Osteoblast (primary cell): ENCODE measurements at regions not wholly inside any gene's neighbourhood (a gene's known extent, or its start where the extent isn't known, plus 50 kb on each side); places are given as distances from the start of the nearest gene placed in this dataset.

Experiments used
- DNase-seq: peaks from one replicate; pipeline ENCODE4 v3.0.0; 2011; ENCODE audit warnings: low spot score, mixed read lengths; ENCODE audit not compliant: insufficient read length; ENCODE audit errors: missing footprints
- H2AFZ ChIP-seq: 2 replicates; pipeline ENCODE4 v1.6.0; 2011; ENCODE audit warnings: mild to moderate bottlenecking, low read length
- H3K27ac ChIP-seq: 2 replicates; pipeline ENCODE4 v1.5.1; 2011; ENCODE audit warnings: mild to moderate bottlenecking, low read depth, low read length, moderate library complexity
- H3K27me3 ChIP-seq: 2 replicates; pipeline ENCODE4 v1.6.0; 2012; ENCODE audit warnings: mild to moderate bottlenecking, control low read depth, inconsistent platforms, low read length, moderate library complexity; ENCODE audit not compliant: insufficient read depth
- H3K36me3 ChIP-seq: 2 replicates; pipeline ENCODE4 v1.5.1; 2011; ENCODE audit warnings: mild to moderate bottlenecking, low read length, control low read depth, moderate library complexity; ENCODE audit not compliant: insufficient read depth
- H3K4me1 ChIP-seq: 2 replicates; pipeline ENCODE4 v1.5.1; 2011; ENCODE audit warnings: mild to moderate bottlenecking, low read length, control low read depth, moderate library complexity; ENCODE audit not compliant: insufficient read depth
- H3K4me2 ChIP-seq: 2 replicates; pipeline ENCODE4 v1.6.0; 2011; ENCODE audit warnings: mild to moderate bottlenecking, low read length; ENCODE audit not compliant: insufficient read depth
- H3K4me3 ChIP-seq: fragments of 200-600 bp; sonication (generic); 3 replicates; pipeline ENCODE4 v1.5.1; 2012; ENCODE audit warnings: mild to moderate bottlenecking, low read length, inconsistent platforms; ENCODE audit not compliant: insufficient read depth
- H3K79me2 ChIP-seq: 2 replicates; pipeline ENCODE4 v1.6.0; 2012; ENCODE audit warnings: mild to moderate bottlenecking, low read length, control low read depth, inconsistent platforms; ENCODE audit not compliant: insufficient read depth
- H3K9me3 ChIP-seq: 2 replicates; pipeline ENCODE4 v1.5.1; 2011; ENCODE audit warnings: low read depth, low read length, control low read depth
- H4K20me1 ChIP-seq: 2 replicates; pipeline ENCODE4 v1.6.0; 2012; ENCODE audit warnings: mild to moderate bottlenecking, low read length, control low read depth; ENCODE audit not compliant: insufficient read depth
- TF ChIP-seq, protein P1 (sequence below): IDR thresholded peaks from 2 replicates; pipeline ENCODE4 v1.5.1; 2011; ENCODE audit warnings: mild to moderate bottlenecking, low read depth, low read length, moderate library complexity; ENCODE audit errors: extremely low read depth

DNA sequence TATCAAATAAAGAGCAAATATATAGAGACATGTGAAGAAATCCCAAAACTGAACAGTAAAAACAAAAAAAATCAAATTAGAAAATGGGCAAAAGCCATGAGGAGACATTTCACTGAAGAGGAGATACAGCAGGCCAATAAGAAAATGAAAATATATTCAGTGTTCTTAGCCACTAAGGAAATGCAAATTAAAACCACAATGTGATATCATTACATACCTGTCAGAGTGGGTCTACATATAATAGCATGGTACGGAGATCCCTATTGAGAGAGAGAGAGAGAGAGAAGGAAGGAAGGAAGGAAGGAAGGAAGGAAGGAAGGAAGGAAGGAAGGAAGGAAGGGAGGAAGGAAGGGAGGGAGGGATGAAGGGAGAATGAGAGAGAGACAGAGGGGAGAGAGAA lies 707.0 kb upstream of the ACTRT1 start:
- H3K4me1 ChIP-seq, result no peaks in the 10 kb centered on the region
- DNase-seq, result no peak
- H2AFZ ChIP-seq, result no peak overlapping the region
- H3K36me3 ChIP-seq, result no peaks in the 10 kb centered on the region
- TF ChIP-seq, protein P1, sequence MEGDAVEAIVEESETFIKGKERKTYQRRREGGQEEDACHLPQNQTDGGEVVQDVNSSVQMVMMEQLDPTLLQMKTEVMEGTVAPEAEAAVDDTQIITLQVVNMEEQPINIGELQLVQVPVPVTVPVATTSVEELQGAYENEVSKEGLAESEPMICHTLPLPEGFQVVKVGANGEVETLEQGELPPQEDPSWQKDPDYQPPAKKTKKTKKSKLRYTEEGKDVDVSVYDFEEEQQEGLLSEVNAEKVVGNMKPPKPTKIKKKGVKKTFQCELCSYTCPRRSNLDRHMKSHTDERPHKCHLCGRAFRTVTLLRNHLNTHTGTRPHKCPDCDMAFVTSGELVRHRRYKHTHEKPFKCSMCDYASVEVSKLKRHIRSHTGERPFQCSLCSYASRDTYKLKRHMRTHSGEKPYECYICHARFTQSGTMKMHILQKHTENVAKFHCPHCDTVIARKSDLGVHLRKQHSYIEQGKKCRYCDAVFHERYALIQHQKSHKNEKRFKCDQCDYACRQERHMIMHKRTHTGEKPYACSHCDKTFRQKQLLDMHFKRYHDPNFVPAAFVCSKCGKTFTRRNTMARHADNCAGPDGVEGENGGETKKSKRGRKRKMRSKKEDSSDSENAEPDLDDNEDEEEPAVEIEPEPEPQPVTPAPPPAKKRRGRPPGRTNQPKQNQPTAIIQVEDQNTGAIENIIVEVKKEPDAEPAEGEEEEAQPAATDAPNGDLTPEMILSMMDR, result no peak
- no peaks in the 10 kb centered on the region for H3K27me3 ChIP-seq
- no peaks in the 10 kb centered on the region for H3K9me3 ChIP-seq
- no peak overlapping the region for H3K4me3 ChIP-seq
- no peaks in the 10 kb centered on the region for H3K79me2 ChIP-seq
- no peaks in the 10 kb centered on the region for H4K20me1 ChIP-seq
- H3K27ac ChIP-seq, result no peak overlapping the region
- H3K4me2 ChIP-seq, result no peak overlapping the region

DNA sequence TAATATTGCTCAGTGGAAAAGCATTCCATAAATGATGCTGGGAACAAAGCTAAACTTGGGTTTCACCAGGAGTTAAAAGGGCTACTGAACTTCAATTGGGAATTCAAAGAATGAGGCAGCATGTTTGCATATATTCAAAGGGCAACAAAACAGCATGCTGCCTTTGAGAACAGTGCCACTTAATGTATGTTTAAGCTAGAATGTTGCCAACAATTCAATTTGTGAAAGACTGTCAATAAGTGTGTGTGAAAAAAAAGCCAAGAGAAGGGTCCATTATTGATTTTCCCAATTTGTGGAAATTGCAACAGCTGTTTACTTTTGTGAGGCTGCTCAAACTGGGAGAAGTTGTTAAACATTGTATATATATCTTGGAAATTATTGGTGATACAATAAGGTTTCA lies 701.9 kb upstream of the ACTRT1 start:
- no peaks in the 10 kb centered on the region for H4K20me1 ChIP-seq
- H2AFZ ChIP-seq, result no peak overlapping the region
- H3K27ac ChIP-seq, result no peak overlapping the region
- no peaks in the 10 kb centered on the region for H3K27me3 ChIP-seq
- no peak overlapping the region for H3K4me2 ChIP-seq
- H3K4me3 ChIP-seq, result no peak overlapping the region
- no peaks in the 10 kb centered on the region for H3K9me3 ChIP-seq
- no peaks in the 10 kb centered on the region for H3K36me3 ChIP-seq
- no peak for DNase-seq
- no peaks in the 10 kb centered on the region for H3K79me2 ChIP-seq
- H3K4me1 ChIP-seq, result no peaks in the 10 kb centered on the region
- TF ChIP-seq, protein P1, result no peak

DNA sequence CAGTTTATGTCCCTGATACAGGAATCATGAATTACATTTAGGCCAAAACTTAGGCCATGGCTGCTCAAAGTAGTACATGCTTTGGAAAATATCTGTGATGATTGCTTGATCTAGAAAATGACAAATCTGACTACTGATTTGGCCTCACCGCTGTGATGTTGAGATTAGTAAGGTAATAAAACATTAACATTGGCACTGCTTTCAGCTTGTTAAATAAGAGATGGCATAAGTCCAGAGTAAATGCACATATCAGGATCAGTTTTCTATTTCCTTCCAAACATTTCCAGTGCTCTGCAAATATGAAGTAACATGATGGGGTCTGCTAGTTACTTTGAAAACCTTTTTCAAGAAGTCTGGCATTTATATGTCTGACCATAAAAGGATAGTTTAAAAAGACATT lies 687.3 kb upstream of the ACTRT1 start:
- H3K9me3 ChIP-seq, result no peaks in the 10 kb centered on the region
- no peak for DNase-seq
- no peak overlapping the region for H3K27ac ChIP-seq
- H3K4me3 ChIP-seq, result no peak overlapping the region
- no peaks in the 10 kb centered on the region for H4K20me1 ChIP-seq
- H3K4me2 ChIP-seq, result no peak overlapping the region
- TF ChIP-seq, protein P1, result no peak
- no peaks in the 10 kb centered on the region for H3K4me1 ChIP-seq
- H3K79me2 ChIP-seq, result no peaks in the 10 kb centered on the region
- H3K36me3 ChIP-seq, result no peaks in the 10 kb centered on the region
- no peak overlapping the region for H2AFZ ChIP-seq
- H3K27me3 ChIP-seq, result no peaks in the 10 kb centered on the region

DNA sequence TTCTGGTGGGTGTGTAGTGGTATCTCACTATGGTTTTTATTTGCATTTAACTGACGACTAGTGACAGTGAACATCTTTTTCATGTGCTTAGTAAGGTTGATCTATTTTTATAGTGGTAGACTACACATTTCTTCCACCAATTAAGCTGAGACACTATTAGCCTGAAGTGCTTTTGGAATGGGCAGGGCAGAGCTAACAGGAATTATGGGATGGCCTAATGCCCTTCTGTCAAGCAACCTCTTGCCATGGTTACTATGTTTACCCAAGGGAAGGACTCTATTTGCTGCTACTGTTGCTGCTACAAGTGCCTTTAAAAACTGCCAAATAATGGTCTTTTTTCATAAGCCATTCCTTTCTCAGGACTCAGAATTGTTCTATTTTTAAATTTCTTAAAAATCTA lies 676.7 kb upstream of the ACTRT1 start:
- Histone ChIP-seq H3K27me3 (no peaks in the 10 kb centered on the region), H3K4me1 (no peaks in the 10 kb centered on the region), H3K4me3 (no peak overlapping the region), H3K4me2 (no peak overlapping the region), H4K20me1 (no peaks in the 10 kb centered on the region), H3K27ac (no peak overlapping the region), H3K79me2 (no peaks in the 10 kb centered on the region), H2AFZ (no peak overlapping the region), H3K36me3 (no peaks in the 10 kb centered on the region), H3K9me3 (no peaks in the 10 kb centered on the region)
- DNase-seq, result no peak
- TF ChIP-seq, protein P1, result no peak
